ENCODE measurements at regions not wholly inside any gene's neighbourhood (a gene's known extent, or its start where the extent isn't known, plus 50 kb on each side); places are given as distances from the start of the nearest gene placed in this dataset.

- no peak for DNase-seq (ENCODE audit: low read depth in 3 of 3)
Measured at GRCh38 chr1:219277304-219278105, 103.8 kb downstream of the LYPLAL1 start.

GRCh38 chr1:219276049-219276738 lies 102.5 kb downstream of the LYPLAL1 start:
- DNase-seq (ENCODE audit: low read depth in 3 of 3) = no peak

- DNase-seq (ENCODE audit: low read depth in 3 of 3) = no peak
Measured at GRCh38 chr1:219273088-219273686, 99.5 kb downstream of the LYPLAL1 start.

- no peak for DNase-seq (ENCODE audit: low read depth in 3 of 3)
Measured at GRCh38 chr1:219271818-219272535, 98.3 kb downstream of the LYPLAL1 start.

- DNase-seq (ENCODE audit: low read depth in 3 of 3) = no peak
Measured at GRCh38 chr1:219269171-219269570, 95.5 kb downstream of the LYPLAL1 start.

GRCh38 chr1:219266524-219266923 lies 92.8 kb downstream of the LYPLAL1 start:
- DNase-seq (ENCODE audit: low read depth in 3 of 3) = no peak

GRCh38 chr1:219265026-219265515 lies 91.4 kb downstream of the LYPLAL1 start:
- DNase-seq (ENCODE audit: low read depth in 3 of 3) = no peak

- DNase-seq (ENCODE audit: low read depth in 3 of 3) = no peak
Measured at GRCh38 chr1:219264561-219264960, 90.9 kb downstream of the LYPLAL1 start.

Measured in stimulated activated CD4-positive, alpha-beta T cell treated with anti-CD3 and anti-CD28 coated beads, TNF-alpha, amount 100 ng/mL, for 48 hours (primary cell).